ENCODE measurements at regions not wholly inside any gene's neighbourhood (a gene's known extent, or its start where the extent isn't known, plus 50 kb on each side); places are given as distances from the start of the nearest gene placed in this dataset.

GRCh38 chr11:88402784-88403183 is 65.2 kb upstream of the CTSC start (continued):
- TF ChIP-seq ZNF549 (tag by site-specific recombination; IDR thresholded peaks at IDR 0.05) (no peak), ZNF214 (tag by site-specific recombination; IDR thresholded peaks at IDR 0.05; ENCODE audit: borderline replicate concordance) (no peak)

- ChIA-PET CTCF (interaction anchor here (0.7 to 1.1 kb wide), 3 partner anchors 26 to 141 kb away, joined by 3 to 4 read pairs (median 3); no protein-coding TSS in a partner anchor), POLR2A (no interaction called here)
- H3K9me3 ChIP-seq (ENCODE audit: control insufficient read depth, insufficient read depth, low read depth, low read length), result no peaks in the 10 kb centered on the region
- peaks cover 2% of the 10 kb centered on the region; the same call in 1 of the 2 replicates for H3K4me1 ChIP-seq (ENCODE audit: control insufficient read depth, insufficient read depth, low read length)
- H3K27ac ChIP-seq (ENCODE audit: extremely low read depth, low read depth, low read length), result no peak overlapping the region
- H3K36me3 ChIP-seq (ENCODE audit: control insufficient read depth in 2 of 2, insufficient read depth in 1 of 2, low read length in 2 of 2), result no peaks in the 10 kb centered on the region
- H3K4me3 ChIP-seq (ENCODE audit: low read depth, low read length), result no peak overlapping the region
- TF ChIP-seq ZBTB1 (tag by site-specific recombination; IDR thresholded peaks at IDR 0.05) (no peak), ZNF830 (tag by site-specific recombination; IDR thresholded peaks at IDR 0.05; ENCODE audit: low read depth) (no peak), ZNF707 (tag by site-specific recombination; IDR thresholded peaks at IDR 0.05) (no peak), ZBTB6 (tag by site-specific recombination; IDR thresholded peaks at IDR 0.05) (no peak), ZNF19 (tag by site-specific recombination; IDR thresholded peaks at IDR 0.05; ENCODE audit: low read depth) (no peak), YY2 (tag by site-specific recombination; IDR thresholded peaks at IDR 0.05) (no peak), ZNF626 (tag by site-specific recombination; IDR thresholded peaks at IDR 0.05) (no peak), ZFP69B (tag by site-specific recombination; IDR thresholded peaks at IDR 0.05) (no peak), PRDM10 (tag by site-specific recombination; IDR thresholded peaks at IDR 0.05) (0 out of 2 replicates have a peak, but pooled peaks have one; percentile 48), ZNF530 (tag by site-specific recombination; IDR thresholded peaks at IDR 0.05; ENCODE audit: low read depth) (no peak), PRDM6 (tag by site-specific recombination; IDR thresholded peaks at IDR 0.05) (peak; percentile 60; the same call in 1 of the 2 replicates), ZNF585B (tag by site-specific recombination; IDR thresholded peaks at IDR 0.05) (no peak), ZNF404 (tag by site-specific recombination; IDR thresholded peaks at IDR 0.05) (no peak), ZNF266 (tag by site-specific recombination; IDR thresholded peaks at IDR 0.05; ENCODE audit: low read depth) (no peak), ZFP3 (tag by site-specific recombination; IDR thresholded peaks at IDR 0.05; ENCODE audit: low read depth) (no peak), ZNF148 (tag by site-specific recombination; IDR thresholded peaks at IDR 0.05; ENCODE audit: borderline replicate concordance) (no peak), ZEB2 (tag by site-specific recombination; IDR thresholded peaks at IDR 0.05) (0 out of 2 replicates have a peak, but pooled peaks have one; percentile 26), PRDM2 (tag by site-specific recombination; IDR thresholded peaks at IDR 0.05; ENCODE audit: borderline replicate concordance) (no peak), ZNF747 (tag by site-specific recombination; IDR thresholded peaks at IDR 0.05) (no peak)
Measured at GRCh38 chr11:88402192-88402715, 64.7 kb upstream of the CTSC start.

Measured in HEK293 (cell line).